ENCODE measurements at regions not wholly inside any gene's neighbourhood (a gene's known extent, or its start where the extent isn't known, plus 50 kb on each side); places are given as distances from the start of the nearest gene placed in this dataset.
"Not testable (repeated sequence)": the region's sequence is repeated elsewhere in the genome, so short reads cannot be mapped to it uniquely, and the experiment has no call there.

DNA sequence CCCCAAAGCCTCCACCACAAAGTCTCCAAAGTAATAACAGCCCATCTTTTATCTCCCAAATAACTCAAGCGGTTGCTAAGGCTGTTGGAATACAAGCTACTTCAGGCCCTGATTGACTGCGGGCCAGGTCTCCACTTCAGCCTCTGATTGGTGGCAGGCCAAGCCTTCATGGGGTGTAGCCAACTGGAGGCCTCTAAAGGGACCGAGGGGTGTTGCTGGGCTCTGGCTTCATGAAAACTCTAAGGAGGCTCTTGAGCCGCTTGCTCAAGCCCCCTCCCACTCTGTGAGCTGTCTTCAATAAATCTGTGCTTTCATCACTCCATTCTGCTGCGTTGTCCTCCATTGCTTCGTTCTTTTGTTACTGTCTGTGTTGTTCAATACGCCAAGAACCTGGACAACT lies 487.2 kb downstream of the XYLT1 start:
- H3K27me3 Mint-ChIP-seq, result no peaks in the 10 kb centered on the region
- ChIA-PET POLR2A (no interaction called here), CTCF (no interaction called here)
- H3K4me1 Mint-ChIP-seq, result no peaks in the 10 kb centered on the region
- no peak for DNase-seq
- no peaks in the 10 kb centered on the region for H3K36me3 Mint-ChIP-seq (ENCODE audit: low read depth)
- peaks cover 5% of the 10 kb centered on the region for H3K9me3 Mint-ChIP-seq
- no peak overlapping the region for H3K27ac Mint-ChIP-seq
- no peak overlapping the region for H3K4me3 Mint-ChIP-seq

DNA sequence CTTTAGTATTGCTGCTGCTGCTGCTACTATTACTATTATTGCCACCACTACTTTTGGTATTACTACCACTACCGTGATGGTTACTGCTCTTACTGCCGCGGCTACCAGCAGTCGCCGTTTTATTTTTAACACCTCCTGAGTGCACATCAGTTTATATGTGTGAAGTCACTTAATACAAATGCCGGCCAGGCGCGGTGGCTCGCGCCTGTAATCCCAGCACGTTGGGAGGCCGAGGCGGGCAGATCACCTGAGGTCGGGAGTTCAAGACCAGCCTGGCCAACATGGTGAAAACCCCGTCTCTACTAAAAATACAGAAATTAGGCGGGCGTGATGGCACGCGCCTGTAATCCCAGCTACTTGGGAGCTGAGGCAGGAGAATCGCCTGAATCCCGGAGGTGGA lies 486.7 kb downstream of the XYLT1 start:
- H3K4me1 Mint-ChIP-seq; H3K27me3 Mint-ChIP-seq; H3K36me3 Mint-ChIP-seq (ENCODE audit: low read depth); POLR2A ChIA-PET; CTCF ChIA-PET; H3K27ac Mint-ChIP-seq; H3K9me3 Mint-ChIP-seq; H3K4me3 Mint-ChIP-seq; DNase-seq: not testable (repeated sequence)

DNA sequence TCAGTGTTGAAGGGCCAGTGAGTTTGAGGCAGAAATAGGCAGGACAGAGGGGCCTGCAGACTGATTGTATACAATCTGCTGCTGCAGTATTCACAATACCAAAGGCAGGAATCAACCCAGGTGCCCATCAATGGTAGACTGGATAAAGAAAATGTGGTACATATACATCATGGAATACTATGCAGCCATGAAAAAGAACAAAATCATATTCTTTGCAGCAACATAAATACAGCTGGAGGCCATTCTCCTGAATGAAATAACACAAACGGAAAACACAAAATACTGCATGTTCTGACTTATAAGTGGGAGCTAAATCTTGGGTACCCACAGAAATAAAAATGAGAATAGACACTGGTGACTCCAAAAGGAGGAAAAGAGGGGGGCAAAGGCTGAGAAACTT lies 485.1 kb downstream of the XYLT1 start:
- H3K4me3 Mint-ChIP-seq, result no peak overlapping the region
- no peaks in the 10 kb centered on the region for H3K36me3 Mint-ChIP-seq (ENCODE audit: low read depth)
- CTCF ChIA-PET, result interaction anchor here (2.0 kb wide), 1 partner anchor 9 kb away, joined by 6 read pairs; no protein-coding TSS in a partner anchor
- no peak overlapping the region for H3K27ac Mint-ChIP-seq
- no peaks in the 10 kb centered on the region for H3K27me3 Mint-ChIP-seq
- peaks cover 5% of the 10 kb centered on the region for H3K9me3 Mint-ChIP-seq
- no peak for DNase-seq
- H3K4me1 Mint-ChIP-seq, result no peaks in the 10 kb centered on the region
- POLR2A ChIA-PET, result no interaction called here

DNA sequence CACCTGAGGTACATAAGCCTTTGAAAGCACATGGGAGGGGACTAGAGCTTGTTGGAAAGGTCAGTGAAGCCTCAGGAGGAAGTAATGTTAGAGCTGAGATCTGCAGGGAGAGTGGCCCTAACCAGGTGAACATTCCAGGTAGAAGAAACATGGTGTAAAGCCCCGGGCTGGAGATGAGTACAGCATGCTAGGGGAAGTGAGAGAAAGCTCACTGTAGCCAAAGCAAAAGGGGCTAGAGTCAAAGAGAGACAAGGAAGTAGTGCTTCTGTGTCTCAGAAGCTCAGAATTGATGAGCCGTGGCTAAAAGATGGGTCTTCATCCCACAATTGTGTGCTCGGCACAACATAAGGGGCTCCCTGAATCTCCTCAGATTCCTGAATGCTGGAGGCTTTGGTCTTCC lies 481.8 kb downstream of the XYLT1 start:
- H3K9me3 Mint-ChIP-seq, result peaks cover 5% of the 10 kb centered on the region
- no peak for DNase-seq
- CTCF ChIA-PET, result interaction anchor here (0.7 kb wide), 1 partner anchor 15 kb away, joined by 3 read pairs; no protein-coding TSS in a partner anchor
- H3K27ac Mint-ChIP-seq, result no peak overlapping the region
- H3K4me3 Mint-ChIP-seq, result no peak overlapping the region
- no peaks in the 10 kb centered on the region for H3K36me3 Mint-ChIP-seq (ENCODE audit: low read depth)
- POLR2A ChIA-PET, result no interaction called here
- no peaks in the 10 kb centered on the region for H3K27me3 Mint-ChIP-seq
- H3K4me1 Mint-ChIP-seq, result peaks cover 13% of the 10 kb centered on the region

DNA sequence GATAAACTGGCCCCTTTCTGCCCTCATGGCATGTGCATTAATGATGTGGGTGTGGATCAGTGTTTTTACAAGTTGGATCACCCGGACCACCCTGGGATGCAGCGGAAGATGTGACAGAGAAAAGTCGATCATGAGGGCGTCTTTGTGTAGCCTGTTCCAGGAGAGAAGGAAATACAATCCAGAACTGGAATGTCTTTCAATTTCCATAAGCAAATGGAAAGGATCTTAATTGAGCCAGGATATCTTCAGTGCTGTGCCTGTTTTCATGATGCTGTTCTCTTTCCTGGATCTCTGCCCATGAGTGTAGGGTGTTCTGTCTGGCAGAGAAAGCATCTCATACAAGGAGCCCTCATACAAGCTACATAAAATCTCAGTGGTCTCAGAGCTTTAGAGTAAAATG lies 481.4 kb downstream of the XYLT1 start:
- Mint-ChIP-seq H3K9me3 (peaks cover 5% of the 10 kb centered on the region), H3K27me3 (no peaks in the 10 kb centered on the region), H3K4me3 (no peak overlapping the region), H3K36me3 (ENCODE audit: low read depth) (no peaks in the 10 kb centered on the region), H3K4me1 (peaks cover 16% of the 10 kb centered on the region), H3K27ac (no peak overlapping the region)
- POLR2A ChIA-PET, result no interaction called here
- DNase-seq, result no peak
- CTCF ChIA-PET, result interaction anchor here (0.7 kb wide), 1 partner anchor 14 kb away, joined by 3 read pairs; no protein-coding TSS in a partner anchor

DNA sequence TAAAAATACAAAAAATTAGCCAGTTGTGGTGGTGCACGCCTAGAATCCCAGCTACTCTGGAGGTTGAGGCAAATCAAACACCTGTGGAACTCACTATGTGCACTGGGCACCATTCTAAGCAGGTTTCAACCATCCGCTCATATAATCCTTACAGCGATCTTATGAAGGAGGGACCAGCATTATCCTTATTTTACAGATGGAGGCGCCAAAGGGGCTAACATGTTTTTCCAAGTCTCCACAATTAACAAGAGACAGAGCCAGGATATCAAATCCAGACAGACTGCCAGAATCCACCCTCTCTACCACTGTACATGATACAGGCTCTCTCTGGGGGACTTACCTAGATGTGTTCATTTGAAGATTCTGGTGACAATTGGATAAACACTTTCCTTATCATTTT lies 479.0 kb downstream of the XYLT1 start:
- H3K27ac Mint-ChIP-seq, result no peak overlapping the region

DNA sequence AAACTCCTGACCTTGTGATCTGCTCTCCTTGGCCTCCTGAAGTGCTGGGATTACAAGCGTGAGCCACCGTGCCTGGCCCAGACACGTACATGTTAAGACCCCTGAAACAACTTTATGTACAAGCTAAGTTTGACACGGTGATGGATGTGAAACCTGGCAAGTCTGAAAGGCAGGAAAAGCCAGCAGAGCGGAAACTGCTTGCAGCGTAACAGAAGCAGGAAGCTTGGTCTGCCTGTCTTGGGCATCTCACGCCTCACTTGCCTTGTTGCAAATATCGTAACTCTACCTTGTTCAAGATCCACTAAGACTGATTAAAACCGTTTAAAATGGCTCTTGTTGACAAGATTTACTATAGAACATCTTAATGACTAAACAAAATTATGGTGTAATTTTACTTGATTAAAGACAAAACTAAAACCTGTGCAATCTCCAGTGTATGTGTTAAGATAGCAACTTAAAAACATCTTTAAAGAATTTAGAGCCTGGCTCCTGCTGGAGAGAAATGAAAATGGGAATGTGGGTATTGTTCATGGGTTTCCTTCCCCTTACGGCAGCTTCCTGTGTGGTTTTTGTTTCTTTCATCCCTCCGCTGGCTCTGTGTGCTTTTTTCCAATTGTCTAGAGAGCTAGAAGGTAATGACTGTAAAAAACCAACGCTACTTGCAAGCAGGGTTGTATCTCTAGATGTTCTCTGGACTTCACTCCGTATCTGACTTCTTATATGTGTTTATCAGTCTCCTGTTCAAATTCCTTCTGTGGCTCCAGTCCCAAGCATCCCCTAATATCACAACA lies 477.6 kb downstream of the XYLT1 start:
- H3K27ac Mint-ChIP-seq, result no peak overlapping the region
- no peaks in the 10 kb centered on the region for H3K9me3 Mint-ChIP-seq
- H3K27me3 Mint-ChIP-seq, result peaks cover 6% of the 10 kb centered on the region
- CTCF ChIA-PET, result no interaction called here
- no peak overlapping the region for H3K4me3 Mint-ChIP-seq
- POLR2A ChIA-PET, result no interaction called here
- DNase-seq, result peak; percentile 13
- no peaks in the 10 kb centered on the region for H3K36me3 Mint-ChIP-seq (ENCODE audit: low read depth)
- H3K4me1 Mint-ChIP-seq, result peaks cover 16% of the 10 kb centered on the region

More for the DNA sequence above, 479.0 kb downstream of the XYLT1 start:
- Mint-ChIP-seq H3K4me3 (no peak overlapping the region), H3K27me3 (peaks cover 6% of the 10 kb centered on the region), H3K4me1 (peaks cover 16% of the 10 kb centered on the region), H3K9me3 (no peaks in the 10 kb centered on the region), H3K36me3 (ENCODE audit: low read depth) (no peaks in the 10 kb centered on the region)
- no peak for DNase-seq
- CTCF ChIA-PET, result interaction anchor here (0.6 kb wide), 1 partner anchor 1149 kb away, joined by 3 read pairs; no protein-coding TSS in a partner anchor
- POLR2A ChIA-PET, result no interaction called here

DNA sequence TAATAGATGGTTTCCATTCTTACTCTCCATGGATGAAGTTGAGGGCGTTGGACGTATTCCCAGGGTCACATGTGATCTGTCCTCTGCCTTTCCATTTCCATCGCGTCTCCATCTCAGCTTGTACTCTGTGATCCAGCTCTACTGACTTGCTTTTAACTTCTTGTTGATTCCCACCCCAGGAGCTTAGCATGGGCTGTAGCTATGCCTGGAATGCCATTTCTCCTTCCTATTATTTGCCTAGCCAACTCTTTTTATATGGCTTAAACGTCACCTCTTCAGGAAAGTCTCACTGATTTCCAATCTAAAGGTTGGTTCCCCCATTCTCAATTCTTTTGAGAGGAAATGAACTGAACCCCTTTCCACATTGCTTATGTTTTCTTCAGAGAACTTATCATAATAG lies 475.9 kb downstream of the XYLT1 start:
- Mint-ChIP-seq H3K4me3 (no peak overlapping the region), H3K4me1 (peaks cover 16% of the 10 kb centered on the region), H3K9me3 (no peaks in the 10 kb centered on the region), H3K27ac (no peak overlapping the region), H3K36me3 (ENCODE audit: low read depth) (no peaks in the 10 kb centered on the region), H3K27me3 (peaks cover 6% of the 10 kb centered on the region)
- no peak for DNase-seq
- ChIA-PET CTCF (no interaction called here), POLR2A (no interaction called here)

DNA sequence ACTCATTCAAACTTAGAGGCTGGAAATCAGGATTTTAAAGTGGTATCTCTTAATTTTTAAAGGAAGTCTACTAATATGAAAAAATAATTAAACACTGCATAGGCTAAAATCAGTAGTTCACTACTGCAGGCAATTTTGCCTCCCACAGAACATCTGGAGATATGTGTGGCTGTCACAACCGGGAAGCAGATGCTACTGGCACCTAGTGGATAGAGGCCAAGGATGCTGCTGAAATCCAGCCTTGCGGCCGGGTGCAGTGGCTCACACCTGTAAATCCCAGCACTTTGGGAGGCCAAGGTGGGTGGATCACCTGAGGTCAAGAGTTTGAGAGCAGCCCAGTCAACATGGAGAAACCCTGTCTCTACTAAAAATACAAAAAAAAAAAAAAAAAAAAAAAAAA lies 473.9 kb downstream of the XYLT1 start:
- CTCF ChIA-PET, result no interaction called here
- H3K4me3 Mint-ChIP-seq, result no peak overlapping the region
- H3K9me3 Mint-ChIP-seq, result no peaks in the 10 kb centered on the region
- H3K27me3 Mint-ChIP-seq, result peaks cover 6% of the 10 kb centered on the region
- POLR2A ChIA-PET, result no interaction called here
- H3K36me3 Mint-ChIP-seq (ENCODE audit: low read depth), result no peaks in the 10 kb centered on the region
- no peak for DNase-seq
- H3K4me1 Mint-ChIP-seq, result peaks cover 16% of the 10 kb centered on the region
- no peak overlapping the region for H3K27ac Mint-ChIP-seq

DNA sequence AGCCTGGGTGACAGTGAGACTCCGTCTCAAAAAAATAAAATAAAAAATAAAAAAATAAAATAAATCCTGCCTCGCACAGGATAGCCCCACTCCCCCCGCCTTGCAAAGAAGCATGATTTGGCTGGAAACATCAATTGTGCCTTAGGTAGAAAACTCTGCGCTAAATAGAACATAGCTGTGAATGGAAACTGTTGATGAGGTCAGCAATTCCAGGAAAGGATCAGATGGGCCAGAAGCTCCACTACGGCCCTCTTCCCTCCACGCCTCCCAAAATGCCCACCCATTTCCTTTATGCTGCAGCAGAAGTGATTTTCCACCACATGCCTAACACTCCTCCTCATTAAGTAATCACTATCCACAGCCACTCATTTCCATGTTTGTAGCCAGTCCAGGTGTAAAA lies 473.4 kb downstream of the XYLT1 start:
- Mint-ChIP-seq H3K4me1 (peaks cover 16% of the 10 kb centered on the region), H3K27ac (no peak overlapping the region), H3K36me3 (ENCODE audit: low read depth) (no peaks in the 10 kb centered on the region), H3K4me3 (no peak overlapping the region), H3K27me3 (peaks cover 6% of the 10 kb centered on the region), H3K9me3 (no peaks in the 10 kb centered on the region)
- ChIA-PET CTCF (no interaction called here), POLR2A (no interaction called here)
- no peak for DNase-seq

DNA sequence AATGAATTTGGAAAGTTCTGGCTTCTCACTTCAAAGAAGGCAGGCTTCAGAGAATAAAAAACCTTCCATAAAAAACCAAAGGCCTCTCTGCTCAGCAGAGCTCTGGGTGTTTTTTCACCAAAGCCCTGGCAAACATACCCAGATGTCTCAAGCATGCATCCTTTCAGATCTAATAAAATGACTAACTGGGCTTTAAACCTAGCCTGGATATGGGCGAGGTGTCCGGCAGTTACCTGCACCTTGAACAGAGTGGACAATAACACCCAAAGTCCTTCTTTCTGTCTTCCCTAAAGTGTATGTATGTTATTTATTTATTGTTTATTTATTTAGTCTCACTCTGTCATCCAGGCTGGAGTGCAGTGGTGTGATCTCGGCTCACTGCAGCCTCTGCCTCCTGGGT lies 469.3 kb downstream of the XYLT1 start:
- CTCF ChIA-PET, result no interaction called here
- Mint-ChIP-seq H3K4me3 (no peak overlapping the region), H3K27ac (no peak overlapping the region), H3K36me3 (ENCODE audit: low read depth) (no peaks in the 10 kb centered on the region), H3K9me3 (no peaks in the 10 kb centered on the region), H3K4me1 (no peaks in the 10 kb centered on the region), H3K27me3 (peaks cover under 1% of the 10 kb centered on the region)
- POLR2A ChIA-PET, result no interaction called here
- DNase-seq, result no peak

DNA sequence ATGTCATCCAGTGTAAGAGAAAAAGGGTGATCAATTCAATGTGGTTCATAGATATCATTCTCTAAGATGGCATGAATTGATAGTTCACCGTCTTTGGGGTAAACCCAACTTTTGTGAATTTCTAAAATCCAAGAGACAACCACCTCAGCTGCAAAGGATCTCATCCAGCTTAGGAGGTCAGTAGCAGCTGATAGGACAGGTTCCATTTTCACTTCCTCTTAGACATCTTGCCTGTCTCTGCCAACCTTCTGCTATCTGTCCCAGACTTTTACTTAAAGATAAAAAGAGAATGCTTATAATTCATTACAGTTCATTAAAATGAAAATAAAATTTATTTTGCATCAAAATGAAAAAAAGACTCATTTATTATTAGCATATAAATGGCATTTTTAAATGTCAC lies 468.2 kb downstream of the XYLT1 start:
- H3K27me3 Mint-ChIP-seq, result no peaks in the 10 kb centered on the region
- no peak for DNase-seq
- H3K9me3 Mint-ChIP-seq, result no peaks in the 10 kb centered on the region
- no peak overlapping the region for H3K27ac Mint-ChIP-seq
- CTCF ChIA-PET, result no interaction called here
- H3K4me1 Mint-ChIP-seq, result no peaks in the 10 kb centered on the region
- H3K4me3 Mint-ChIP-seq, result no peak overlapping the region
- POLR2A ChIA-PET, result no interaction called here
- H3K36me3 Mint-ChIP-seq (ENCODE audit: low read depth), result no peaks in the 10 kb centered on the region

DNA sequence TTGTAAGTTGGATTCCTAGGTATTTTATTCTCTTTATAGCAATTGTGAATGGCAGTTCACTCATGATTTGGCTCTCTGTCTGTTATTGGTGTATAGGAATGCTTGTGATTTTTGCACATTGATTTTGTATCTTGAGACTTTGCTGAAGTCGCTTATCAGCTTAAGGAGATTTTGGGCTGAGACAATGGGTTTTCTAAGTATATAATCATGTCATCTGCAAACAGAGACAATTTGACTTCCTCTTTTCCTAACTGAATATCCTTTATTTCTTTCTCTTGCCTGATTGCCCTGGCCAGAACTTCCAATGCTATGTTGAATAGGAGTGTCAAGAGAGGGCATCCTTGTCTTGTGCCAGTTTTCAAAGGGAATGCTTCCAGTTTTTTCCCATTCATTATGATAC lies 464.8 kb downstream of the XYLT1 start:
- not testable (repeated sequence) for H3K27me3 Mint-ChIP-seq; H3K36me3 Mint-ChIP-seq (ENCODE audit: low read depth)

DNA sequence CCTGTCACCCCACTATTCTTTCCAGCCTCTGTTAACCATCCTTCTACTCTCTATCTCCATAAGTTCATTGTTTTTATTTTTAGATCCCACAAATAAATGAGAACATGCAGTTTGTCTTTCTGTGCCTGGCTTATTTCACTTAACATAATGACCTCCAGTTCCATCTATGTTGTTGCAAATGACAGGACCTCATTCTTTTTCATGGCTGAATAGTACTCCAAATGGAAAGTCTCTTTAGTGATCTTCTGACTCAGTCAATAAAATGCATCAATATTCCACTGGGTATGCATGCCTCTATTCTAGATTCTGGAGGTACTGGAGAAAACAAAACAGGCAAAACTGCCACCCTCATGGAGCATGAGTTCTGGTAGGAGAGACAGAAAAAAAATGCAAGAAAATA lies 459.0 kb downstream of the XYLT1 start:
- CTCF ChIA-PET, result interaction anchor here (1.3 kb wide), 1 partner anchor 15 kb away, joined by 3 read pairs; no protein-coding TSS in a partner anchor
- Mint-ChIP-seq H3K36me3 (ENCODE audit: low read depth) (no peaks in the 10 kb centered on the region), H3K9me3 (peaks cover 4% of the 10 kb centered on the region), H3K27me3 (peaks cover 17% of the 10 kb centered on the region), H3K4me3 (no peak overlapping the region), H3K4me1 (peaks cover 22% of the 10 kb centered on the region), H3K27ac (no peak overlapping the region)
- POLR2A ChIA-PET, result no interaction called here
- DNase-seq, result no peak

More for the DNA sequence above, 464.8 kb downstream of the XYLT1 start:
- CTCF ChIA-PET, DNase-seq, H3K4me3 Mint-ChIP-seq, H3K9me3 Mint-ChIP-seq, POLR2A ChIA-PET, H3K27ac Mint-ChIP-seq, H3K4me1 Mint-ChIP-seq: not testable (repeated sequence)
